ENCODE measurements at regions not wholly inside any gene's neighbourhood (a gene's known extent, or its start where the extent isn't known, plus 50 kb on each side); places are given as distances from the start of the nearest gene placed in this dataset.

GRCh38 chr10:6864142-6864541 lies 284.1 kb upstream of the PRKCQ start:
- Histone ChIP-seq H3K4me3 (no peak overlapping the region), H3K9ac (ENCODE audit: low read depth in 2 of 2, low read length in 2 of 2) (no peak overlapping the region), H3K9me3 (no peaks in the 10 kb centered on the region), H3K36me3 (no peaks in the 10 kb centered on the region), H3K27me3 (no peaks in the 10 kb centered on the region), H3K4me1 (no peaks in the 10 kb centered on the region), H3K27ac (no peak overlapping the region)
- DNase-seq: no peak
- TF ChIP-seq CTCF (IDR thresholded peaks at IDR 0.05): no peak
- intact Hi-C loops (cut with DNase I): no loop called here

GRCh38 chr10:6863381-6863780 lies 283.3 kb upstream of the PRKCQ start:
- Histone ChIP-seq H3K9ac (ENCODE audit: low read depth in 2 of 2, low read length in 2 of 2) (no peak overlapping the region), H3K27me3 (no peaks in the 10 kb centered on the region), H3K27ac (no peak overlapping the region), H3K4me1 (no peaks in the 10 kb centered on the region), H3K36me3 (no peaks in the 10 kb centered on the region), H3K4me3 (no peak overlapping the region), H3K9me3 (no peaks in the 10 kb centered on the region)
- intact Hi-C loops (cut with DNase I): no loop called here
- no peak for DNase-seq
- no peak for TF ChIP-seq CTCF (IDR thresholded peaks at IDR 0.05)

- Histone ChIP-seq H3K36me3 (no peaks in the 10 kb centered on the region), H3K27ac (no peak overlapping the region), H3K9me3 (no peaks in the 10 kb centered on the region), H3K9ac (ENCODE audit: low read depth in 2 of 2, low read length in 2 of 2) (no peak overlapping the region), H3K27me3 (no peaks in the 10 kb centered on the region), H3K4me3 (no peak overlapping the region), H3K4me1 (no peaks in the 10 kb centered on the region)
- intact Hi-C loops (cut with DNase I): no loop called here
- DNase-seq: no peak
- TF ChIP-seq CTCF (IDR thresholded peaks at IDR 0.05): no peak
Observed at GRCh38 chr10:6850452-6850851, 270.4 kb upstream of the PRKCQ start.

- no peak overlapping the region for H3K9ac ChIP-seq (ENCODE audit: low read depth in 2 of 2, low read length in 2 of 2)
- no peaks in the 10 kb centered on the region for H3K4me1 ChIP-seq
- intact Hi-C loops (cut with DNase I): no loop called here
- TF ChIP-seq CTCF (IDR thresholded peaks at IDR 0.05): no peak
- no peaks in the 10 kb centered on the region for H3K27me3 ChIP-seq
- no peak overlapping the region for H3K27ac ChIP-seq
- no peak for DNase-seq
- no peaks in the 10 kb centered on the region for H3K9me3 ChIP-seq
- no peaks in the 10 kb centered on the region for H3K36me3 ChIP-seq
- H3K4me3 ChIP-seq: no peak overlapping the region
Observed at GRCh38 chr10:6847561-6847960, 267.5 kb upstream of the PRKCQ start.

- H3K36me3 ChIP-seq: no peaks in the 10 kb centered on the region
- H3K4me3 ChIP-seq: no peak overlapping the region
- no peak overlapping the region for H3K27ac ChIP-seq
- intact Hi-C loops (cut with DNase I): no loop called here
- no peaks in the 10 kb centered on the region for H3K27me3 ChIP-seq
- TF ChIP-seq CTCF (IDR thresholded peaks at IDR 0.05): no peak
- DNase-seq: no peak
- H3K4me1 ChIP-seq: no peaks in the 10 kb centered on the region
- no peaks in the 10 kb centered on the region for H3K9me3 ChIP-seq
- H3K9ac ChIP-seq (ENCODE audit: low read depth in 2 of 2, low read length in 2 of 2): no peak overlapping the region
Observed at GRCh38 chr10:6843894-6844650, 264.0 kb upstream of the PRKCQ start.
